HepG2 (cell line): ENCODE measurements at regions not wholly inside any gene's neighbourhood (a gene's known extent, or its start where the extent isn't known, plus 50 kb on each side); places are given as distances from the start of the nearest gene placed in this dataset.

Experiments used
- ARNTL ChIP-seq: sonication (generic); formaldehyde crosslinking; IDR thresholded peaks from 2 replicates; pipeline ENCODE4 v1.4.0; 2020; ENCODE audit warnings: mild to moderate bottlenecking, missing genetic modification reagents
- CBX1 ChIP-seq: IDR thresholded peaks from one replicate; pipeline ENCODE4 v1.6.1; 2016; ENCODE audit warnings: antibody characterized with exemption, low read depth
- CTCF ChIP-seq: sonication (generic); formaldehyde crosslinking; IDR thresholded peaks from 2 replicates; pipeline ENCODE4 v1.5.0; 2020; ENCODE audit warnings: mild to moderate bottlenecking, missing genetic modification reagents, moderate library complexity
- GLMP ChIP-seq: sonication (generic); formaldehyde crosslinking; IDR thresholded peaks from 2 replicates; pipeline ENCODE4 v1.9.0; 2021; ENCODE audit warnings: missing genetic modification reagents, mild to moderate bottlenecking, borderline replicate concordance
- POLR2A ChIP-seq, 2 experiments: IDR thresholded peaks; 2 replicates each; pipeline ENCODE4 v1.6.1; 2011; ENCODE audit warnings: low read depth in 2 of 2, low read length in 2 of 2, mild to moderate bottlenecking in 1 of 2, moderate library complexity in 1 of 2; ENCODE audit not compliant: insufficient read depth in 1 of 2
- RFXANK ChIP-seq: IDR thresholded peaks from 2 replicates; pipeline ENCODE4 v1.6.1; 2016
- SMC3 ChIP-seq: IDR thresholded peaks from 2 replicates; pipeline ENCODE4 v1.6.1; 2011; ENCODE audit warnings: low read length, improper control_type of control experiment
- ZBTB10 ChIP-seq: sonication (generic); formaldehyde crosslinking; IDR thresholded peaks from 2 replicates; pipeline ENCODE4 v1.4.0; 2020; ENCODE audit warnings: missing genetic modification reagents, borderline replicate concordance
- ZBTB49 ChIP-seq: sonication (generic); formaldehyde crosslinking; IDR thresholded peaks from 2 replicates; pipeline ENCODE4 v1.4.0; 2020; ENCODE audit warnings: missing genetic modification reagents, borderline replicate concordance
- ZGPAT ChIP-seq: IDR thresholded peaks from 2 replicates; pipeline ENCODE4 v1.6.1; 2016; ENCODE audit warnings: mild to moderate bottlenecking
- ZNF3 ChIP-seq: IDR thresholded peaks from 2 replicates; pipeline ENCODE4 v1.7.0; 2017; ENCODE audit warnings: inconsistent platforms

DNA sequence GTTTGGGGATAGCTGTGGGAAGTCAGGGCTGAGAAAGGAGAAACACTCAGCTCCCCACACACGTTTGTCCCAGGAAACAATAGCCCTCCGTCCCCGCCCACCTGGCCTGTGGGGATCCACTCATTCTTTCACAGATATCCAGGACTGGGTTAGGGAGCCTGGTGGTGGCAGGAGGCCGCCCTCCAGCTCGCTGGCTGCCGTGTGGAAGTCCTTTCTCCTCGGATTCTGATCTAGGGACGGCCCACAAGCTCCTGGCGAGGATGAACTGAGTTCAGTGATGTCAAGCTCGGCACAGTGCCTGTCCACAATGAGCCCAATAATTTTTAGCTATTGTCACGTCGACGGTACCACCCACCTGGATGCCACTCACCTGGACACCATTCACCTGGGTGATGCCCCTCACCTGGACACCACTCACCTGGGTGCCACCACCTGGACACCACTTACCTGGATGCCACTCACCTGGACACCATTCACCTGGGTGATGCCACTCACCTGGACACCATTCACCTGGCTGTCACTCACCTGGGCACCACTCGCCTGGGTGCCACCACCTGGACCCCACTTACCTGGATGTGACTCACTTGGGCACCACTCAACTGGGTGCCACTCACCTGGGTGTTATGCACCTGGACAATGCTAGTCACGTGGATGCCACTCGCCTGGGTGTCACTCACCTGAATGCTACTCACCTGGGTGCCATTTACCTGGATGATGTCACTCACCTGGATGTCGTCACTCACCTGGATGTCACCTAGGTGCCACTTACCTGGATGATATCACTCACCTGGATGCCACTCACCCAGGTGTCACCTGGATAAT lies 172.5 kb upstream of the FOXF1 start:
- TF ChIP-seq POLR2A (IDR thresholded peaks at IDR 0.05; ENCODE audit: insufficient read depth in 1 of 2, low read depth in 2 of 2, low read length in 2 of 2) (no peak), ARNTL (CRISPR knock-in tag) (no peak), RFXANK (CRISPR knock-in tag) (no peak), GLMP (CRISPR knock-in tag) (no peak), ZBTB49 (CRISPR knock-in tag) (no peak), ZGPAT (CRISPR knock-in tag) (no peak), CBX1 (no peak), CTCF (CRISPR knock-in tag) (no peak), ZBTB10 (CRISPR knock-in tag) (no peak), ZNF3 (no peak), SMC3 (no peak)
